IMR-90 (cell line): ENCODE measurements at regions not wholly inside any gene's neighbourhood (a gene's known extent, or its start where the extent isn't known, plus 50 kb on each side); places are given as distances from the start of the nearest gene placed in this dataset.

ENCODE experiments used
- ATAC-seq: fragments of 200-7000 bp; cut with Tn5 transposase; 2 replicates; pipeline ENCODE4 v1.9.1; 2020; ENCODE audit warnings: low read depth, mild to moderate bottlenecking, moderate library complexity
- BruUV-seq: library from RNA; stranded (reverse); fragments of 400-500 nt; replicated peaks from 2 replicates; lab custom pipeline; 2021; lab: Mats Ljungman, UMichigan
- CTCF ChIA-PET: fragments of 300-600 bp; formaldehyde crosslinking; extraction: SDS; loops from one replicate; lab custom pipeline; 2021; ENCODE audit warnings: antibody characterized with exemption; lab: Yijun Ruan, JAX
- POLR2A ChIA-PET: fragments of 300-600 bp; sonication (Branson Sonifier 250); formaldehyde crosslinking; loops from one replicate; lab custom pipeline; 2022; ENCODE audit warnings: antibody characterized with exemption; ENCODE audit not compliant: unreplicated experiment; lab: Charles Lee
- DNase-seq: peaks from one replicate; pipeline ENCODE4 v3.0.0; 2013
- H2AFZ ChIP-seq: replicated peaks from 2 replicates; pipeline ENCODE3; 2013; ENCODE audit warnings: low read length, mild to moderate bottlenecking; ENCODE audit not compliant: poor library complexity
- H2AK5ac ChIP-seq: 2 replicates; pipeline ENCODE4 v1.6.1; 2013; ENCODE audit warnings: low read depth, low read length, inconsistent platforms
- H2AK9ac ChIP-seq: replicated peaks from 2 replicates; pipeline ENCODE3; 2013; ENCODE audit warnings: mild to moderate bottlenecking, low read depth, low read length, moderate library complexity; ENCODE audit not compliant: poor library complexity
- H2BK120ac ChIP-seq: 2 replicates; pipeline ENCODE4 v1.6.1; 2013; ENCODE audit warnings: low read depth, low read length, inconsistent platforms
- H2BK15ac ChIP-seq: 3 replicates; pipeline ENCODE4 v1.6.1; 2013; ENCODE audit warnings: low read depth, low read length, inconsistent platforms
- H2BK20ac ChIP-seq: 2 replicates; pipeline ENCODE4 v1.6.1; 2013; ENCODE audit warnings: low read depth, mild to moderate bottlenecking, inconsistent platforms, low read length, moderate library complexity
- H2BK5ac ChIP-seq: 2 replicates; pipeline ENCODE4 v1.6.1; 2013; ENCODE audit warnings: mild to moderate bottlenecking, low read depth, low read length, inconsistent platforms; ENCODE audit not compliant: poor library complexity, severe bottlenecking
- H3K14ac ChIP-seq: replicated peaks from 2 replicates; pipeline ENCODE4 v1.6.1; 2013; ENCODE audit warnings: low read depth, low read length, inconsistent platforms
- H3K18ac ChIP-seq: 2 replicates; pipeline ENCODE4 v1.6.1; 2013; ENCODE audit warnings: low read depth, low read length, control low read depth
- H3K23ac ChIP-seq: 2 replicates; pipeline ENCODE4 v1.6.1; 2013; ENCODE audit warnings: low read depth, low read length, inconsistent platforms
- H3K27ac ChIP-seq: 2 replicates; pipeline ENCODE4 v1.5.1; 2013; ENCODE audit warnings: mild to moderate bottlenecking, control low read depth, low read length; ENCODE audit not compliant: insufficient read depth
- H3K27me3 ChIP-seq: 2 replicates; pipeline ENCODE4 v1.6.1; 2013; ENCODE audit warnings: low read length; ENCODE audit not compliant: control insufficient read depth, insufficient read depth
- H3K36me3 ChIP-seq: 2 replicates; pipeline ENCODE4 v1.6.1; 2013; ENCODE audit warnings: low read length, mixed read lengths; ENCODE audit not compliant: control insufficient read depth, insufficient read depth
- H3K4ac ChIP-seq: 2 replicates; pipeline ENCODE4 v1.6.1; 2013; ENCODE audit warnings: low read depth, low read length, inconsistent platforms
- H3K4me1 ChIP-seq: 2 replicates; pipeline ENCODE4 v1.6.1; 2013; ENCODE audit warnings: low read length, mixed read lengths; ENCODE audit not compliant: control insufficient read depth, insufficient read depth
- H3K4me2 ChIP-seq: 2 replicates; pipeline ENCODE4 v1.6.1; 2013; ENCODE audit warnings: low read depth, mild to moderate bottlenecking, control low read depth, low read length, moderate library complexity
- H3K4me3 ChIP-seq: 2 replicates; pipeline ENCODE4 v1.5.1; 2013; ENCODE audit warnings: low read depth, mild to moderate bottlenecking, control low read depth, low read length, moderate library complexity; ENCODE audit not compliant: insufficient read depth
- H3K56ac ChIP-seq: 2 replicates; pipeline ENCODE4 v1.6.1; 2013; ENCODE audit warnings: low read length, inconsistent platforms; ENCODE audit not compliant: insufficient read depth; ENCODE audit errors: extremely low read depth
- H3K79me1 ChIP-seq, 2 experiments: 2 replicates each; pipeline ENCODE4 v1.6.1; 2013; ENCODE audit warnings: low read length in 2 of 2, inconsistent platforms in 1 of 2, low read depth in 1 of 2
- H3K9ac ChIP-seq: 2 replicates; pipeline ENCODE4 v1.6.1; 2013; ENCODE audit warnings: low read depth, low read length, control low read depth
- H3K9me1 ChIP-seq: 2 replicates; pipeline ENCODE4 v1.6.1; 2013; ENCODE audit warnings: low read length, inconsistent platforms; ENCODE audit not compliant: insufficient read depth
- H3K9me3 ChIP-seq: 2 replicates; pipeline ENCODE4 v1.6.1; 2013; ENCODE audit warnings: low read length; ENCODE audit not compliant: control insufficient read depth, insufficient read depth
- H4K20me1 ChIP-seq: 2 replicates; pipeline ENCODE4 v1.6.1; 2013; ENCODE audit warnings: low read length, inconsistent platforms; ENCODE audit not compliant: insufficient read depth
- H4K5ac ChIP-seq: 2 replicates; pipeline ENCODE4 v1.6.1; 2013; ENCODE audit warnings: mild to moderate bottlenecking, low read depth, low read length, control low read depth
- H4K8ac ChIP-seq, 2 experiments: 2 replicates each; pipeline ENCODE4 v1.6.1; 2013; ENCODE audit warnings: low read depth in 2 of 2, low read length in 2 of 2, control low read depth in 1 of 2, inconsistent platforms in 1 of 2
- H4K91ac ChIP-seq: 2 replicates; pipeline ENCODE4 v1.6.1; 2013; ENCODE audit warnings: low read depth, low read length, inconsistent platforms; ENCODE audit not compliant: insufficient read depth
- BHLHE40 ChIP-seq: fragments of 150-350 bp; IDR thresholded peaks from 2 replicates; pipeline ENCODE4 v1.6.1; 2016; ENCODE audit warnings: mild to moderate bottlenecking, low read depth, low read length
- CEBPB ChIP-seq: IDR thresholded peaks from 2 replicates; pipeline ENCODE4 v1.6.1; 2012; ENCODE audit warnings: low read depth, low read length, improper control_type of control experiment
- CHD1 ChIP-seq: IDR thresholded peaks from 2 replicates; pipeline ENCODE4 v1.6.1; 2012; ENCODE audit warnings: low read depth, low read length, improper control_type of control experiment
- CTCF ChIP-seq: conservative IDR thresholded peaks from 2 replicates; pipeline ENCODE4 v1.5.1; 2012; ENCODE audit warnings: mild to moderate bottlenecking, low read depth, low read length, improper control_type of control experiment
- ELK1 ChIP-seq: fragments of 150-350 bp; IDR thresholded peaks from 2 replicates; pipeline ENCODE4 v1.6.1; 2016; ENCODE audit warnings: low read depth, mild to moderate bottlenecking, low read length, moderate library complexity, borderline replicate concordance
- FOS ChIP-seq: fragments of 150-350 bp; IDR thresholded peaks from 2 replicates; pipeline ENCODE4 v1.6.1; 2016; ENCODE audit warnings: low read depth, low read length
- MAFK ChIP-seq: IDR thresholded peaks from 2 replicates; pipeline ENCODE4 v1.6.1; 2012; ENCODE audit warnings: low read depth, low read length, improper control_type of control experiment
- MAZ ChIP-seq: IDR thresholded peaks from 2 replicates; pipeline ENCODE4 v1.6.1; 2012; ENCODE audit warnings: low read depth, mild to moderate bottlenecking, low read length, improper control_type of control experiment, moderate library complexity, borderline replicate concordance
- MXI1 ChIP-seq: IDR thresholded peaks from 2 replicates; pipeline ENCODE4 v1.6.1; 2012; ENCODE audit warnings: low read depth, mild to moderate bottlenecking, low read length, moderate library complexity, borderline replicate concordance
- NFE2L2 ChIP-seq: fragments of 150-350 bp; IDR thresholded peaks from 2 replicates; pipeline ENCODE4 v1.6.1; 2016; ENCODE audit warnings: low read depth, mild to moderate bottlenecking, low read length
- POLR2A ChIP-seq: IDR thresholded peaks from 2 replicates; pipeline ENCODE4 v1.6.1; 2012; ENCODE audit warnings: mild to moderate bottlenecking, low read depth, low read length
- RAD21 ChIP-seq: IDR thresholded peaks from 2 replicates; pipeline ENCODE4 v1.6.1; 2012; ENCODE audit warnings: low read length, improper control_type of control experiment
- RCOR1 ChIP-seq: IDR thresholded peaks from 2 replicates; pipeline ENCODE4 v1.6.1; 2012; ENCODE audit warnings: mild to moderate bottlenecking, low read length, improper control_type of control experiment; ENCODE audit not compliant: insufficient replicate concordance
- RFX5 ChIP-seq: IDR thresholded peaks from 2 replicates; pipeline ENCODE4 v1.8.0; 2012; ENCODE audit warnings: low read depth, mild to moderate bottlenecking, low read length, moderate library complexity
- SMC3 ChIP-seq: fragments of 150-350 bp; IDR thresholded peaks from 2 replicates; pipeline ENCODE4 v1.6.1; 2016; ENCODE audit warnings: low read depth, mild to moderate bottlenecking, antibody characterized with exemption, low read length, moderate library complexity
- USF2 ChIP-seq: fragments of 150-350 bp; IDR thresholded peaks from 2 replicates; pipeline ENCODE4 v1.6.1; 2017; ENCODE audit warnings: mild to moderate bottlenecking, antibody characterized with exemption, low read length, low read depth
- WGBS, 2 experiments: methylation state at CpG; one replicate each; pipeline versions ENCODE4 v1.1.5 to v1.1.7; 2013; ENCODE audit warnings: missing lambda C conversion rate in 2 of 2; ENCODE audit not compliant: insufficient read length in 1 of 2; ENCODE audit errors: extremely low coverage in 2 of 2; 5-methylcytosine and 5-hydroxymethylcytosine counted together
- dilution Hi-C: fragments of 300-500 bp; cut with HindIII; formaldehyde crosslinking; loops from one replicate; pipeline ENCODE4 v1.14.3; 2018; ENCODE audit warnings: low sequenced_read_pairs; ENCODE audit not compliant: unreplicated experiment
- in situ Hi-C: fragments of 300-500 bp; cut with MboI; formaldehyde crosslinking; loops from 3 replicates; pipeline ENCODE4 v1.14.3; 2019; ENCODE audit warnings: low sequenced_read_pairs, inconsistent platforms, mixed read lengths
- intact Hi-C: fragments of 100-400 bp; cut with micrococcal nuclease; formaldehyde crosslinking; loops from 2 replicates; pipeline ENCODE4 v1.10.0; 2022

- POLR2A ChIA-PET = no interaction called here
- DNase-seq = no peak
- intact Hi-C loops = no loop called here
Observed at GRCh38 chr2:36013064-36013463, 342.5 kb upstream of the CRIM1 start.

More at GRCh38 chr2:36013064-36013463, 342.5 kb upstream of the CRIM1 start:
- in situ Hi-C loops = no loop called here
- TF ChIP-seq POLR2A = no peak
- TF ChIP-seq CEBPB = no peak
- no peak for TF ChIP-seq MXI1
- TF ChIP-seq RAD21 = no peak
- TF ChIP-seq RFX5 = no peak
- no peak for TF ChIP-seq MAFK
- no peak for TF ChIP-seq SMC3
- TF ChIP-seq FOS = no peak
- no peak for TF ChIP-seq BHLHE40
- no peak for TF ChIP-seq ELK1
- no peak for TF ChIP-seq NFE2L2
- TF ChIP-seq USF2 = no peak
- TF ChIP-seq CHD1 = no peak
- TF ChIP-seq RCOR1 = no peak
- no peak for TF ChIP-seq CTCF
- no peak for TF ChIP-seq MAZ
- Histone ChIP-seq H3K4me2 (no peak overlapping the region), H3K36me3 (no peaks in the 10 kb centered on the region), H3K4ac (no peak overlapping the region), H3K9ac (no peak overlapping the region), H3K56ac (no peak overlapping the region), H2AK5ac (no peak overlapping the region), H2AFZ (no peak overlapping the region), H3K4me1 (no peaks in the 10 kb centered on the region), H3K27me3 (no peaks in the 10 kb centered on the region), H3K79me1 (no peaks in the 10 kb centered on the region), H4K20me1 (no peaks in the 10 kb centered on the region), H3K4me3 (no peak overlapping the region), H4K8ac (no peak overlapping the region), H2AK9ac (no peak overlapping the region), H2BK20ac (no peak overlapping the region), H2BK5ac (no peak overlapping the region), H3K14ac (no peak overlapping the region), H3K23ac (no peak overlapping the region), H4K5ac (no peak overlapping the region), H4K91ac (no peak overlapping the region), H3K9me3 (no peaks in the 10 kb centered on the region), H2BK15ac (no peak overlapping the region), H3K27ac (no peak overlapping the region), H3K9me1 (no peaks in the 10 kb centered on the region), H2BK120ac (no peak overlapping the region), H3K18ac (no peak overlapping the region)
- BruUV-seq = no TSS peak
- dilution Hi-C loops = no loop called here
- ATAC-seq = no peak
- CTCF ChIA-PET = no interaction called here
- WGBS, 2 experiments = no CpG with 5 or more reads among the region's 1 CpG
